H1 (cell line): ENCODE measurements at regions not wholly inside any gene's neighbourhood (a gene's known extent, or its start where the extent isn't known, plus 50 kb on each side); places are given as distances from the start of the nearest gene placed in this dataset.
A peak's percentile ranks its signal among the peaks of the same experiment; 100 is the strongest.

ENCODE experiments used
- CTCF ChIA-PET: fragments of 300-600 bp; sonication (Branson Sonifier 250); formaldehyde crosslinking; loops from one replicate; lab custom pipeline; 2021; ENCODE audit not compliant: partially characterized antibody; lab: Charles Lee
- POLR2A ChIA-PET: fragments of 300-600 bp; sonication (Branson Sonifier 250); formaldehyde crosslinking; loops from one replicate; lab custom pipeline; 2021; ENCODE audit warnings: inconsistent platforms; ENCODE audit not compliant: partially characterized antibody; lab: Charles Lee
- DNase-seq, 2 experiments: peaks; one replicate each; pipeline versions ENCODE4 v3.0.0 to v3.0.0-alpha.2; 2010 to 2022; ENCODE audit warnings: low spot score in 2 of 2, low read depth in 1 of 2, mixed read lengths in 1 of 2
- FAIRE-seq: peaks from 2 replicates; lab custom pipeline; 2011; peaks lifted over from hg19 to GRCh38; lab: Jason Lieb, UNC
- H2AFZ ChIP-seq: 2 replicates; pipeline ENCODE4 v1.8.1; 2012; ENCODE audit warnings: low read length, inconsistent platforms
- H2AK5ac ChIP-seq: 2 replicates; pipeline ENCODE4 v1.6.1; 2013; ENCODE audit warnings: low read depth, low read length
- H2BK120ac ChIP-seq: replicated peaks from 2 replicates; pipeline ENCODE3; 2013; ENCODE audit warnings: low read depth, low read length, inconsistent platforms
- H2BK12ac ChIP-seq: 2 replicates; pipeline ENCODE4 v1.6.1; 2013; ENCODE audit warnings: low read depth, low read length
- H2BK15ac ChIP-seq: 2 replicates; pipeline ENCODE4 v1.6.1; 2013; ENCODE audit warnings: low read length
- H2BK20ac ChIP-seq: 2 replicates; pipeline ENCODE4 v1.6.1; 2013; ENCODE audit warnings: low read length
- H2BK5ac ChIP-seq: 2 replicates; pipeline ENCODE4 v1.6.1; 2013; ENCODE audit warnings: low read depth, low read length
- H3K14ac ChIP-seq: 2 replicates; pipeline ENCODE4 v1.6.1; 2013; ENCODE audit warnings: inconsistent platforms; ENCODE audit not compliant: insufficient read length
- H3K18ac ChIP-seq: 2 replicates; pipeline ENCODE4 v1.6.1; 2013; ENCODE audit warnings: low read length; ENCODE audit errors: extremely low read depth
- H3K23ac ChIP-seq: 2 replicates; pipeline ENCODE4 v1.6.1; 2013; ENCODE audit warnings: inconsistent platforms; ENCODE audit not compliant: insufficient read length
- H3K23me2 ChIP-seq: 2 replicates; pipeline ENCODE4 v1.6.1; 2013; ENCODE audit warnings: low read depth, low read length
- H3K27ac ChIP-seq: 2 replicates; pipeline ENCODE4 v1.6.1; 2011; ENCODE audit warnings: low read depth, low read length, inconsistent platforms
- H3K27me3 ChIP-seq, 4 experiments: replicated peaks in 1 of 4; 1 replicate in 1 of 4; 2 replicates in 3 of 4; pipeline versions ENCODE4 v1.6.1 to v1.8.1; 2011 to 2013; ENCODE audit warnings: low read length in 3 of 4, mild to moderate bottlenecking in 3 of 4, inconsistent platforms in 2 of 4, mixed read lengths in 2 of 4, moderate library complexity in 1 of 4; ENCODE audit not compliant: control insufficient read depth in 3 of 4, insufficient read depth in 3 of 4; ENCODE audit errors: extremely low read depth in 1 of 4
- H3K36me3 ChIP-seq, 4 experiments: 2 replicates each; pipeline versions ENCODE4 v1.6.1 to v1.8.1; 2011 to 2013; ENCODE audit warnings: mild to moderate bottlenecking in 4 of 4, low read length in 3 of 4, moderate library complexity in 2 of 4, control low read depth in 1 of 4, inconsistent platforms in 1 of 4; ENCODE audit not compliant: insufficient read depth in 4 of 4, control insufficient read depth in 2 of 4
- H3K4ac ChIP-seq: replicated peaks from 2 replicates; pipeline ENCODE3; 2013; ENCODE audit warnings: low read length, low read depth, mixed read lengths, inconsistent platforms; ENCODE audit not compliant: insufficient read length
- H3K4me1 ChIP-seq, 4 experiments: replicated peaks in 1 of 4; 1 replicate in 1 of 4; 2 replicates in 3 of 4; pipeline versions ENCODE4 v1.6.1 to v1.8.1; 2011 to 2013; ENCODE audit warnings: low read length in 3 of 4, inconsistent platforms in 2 of 4, mixed read lengths in 1 of 4; ENCODE audit not compliant: insufficient read depth in 4 of 4, control insufficient read depth in 3 of 4
- H3K4me2 ChIP-seq, 2 experiments: 2 replicates each; pipeline versions ENCODE4 v1.6.1 to v1.8.1; 2011 to 2013; ENCODE audit warnings: low read depth in 2 of 2, low read length in 2 of 2, control low read depth in 1 of 2, inconsistent platforms in 1 of 2, mild to moderate bottlenecking in 1 of 2; ENCODE audit not compliant: insufficient read depth in 1 of 2
- H3K4me3 ChIP-seq, 4 experiments: fragments of 200-600, 300-600 bp in 1 of 4; sonication (generic), shearing (Covaris generic), sonication (Bioruptor Twin) in 1 of 4; 2 replicates each; pipeline versions ENCODE4 v1.5.1 to v1.8.1; 2011 to 2016; ENCODE audit warnings: low read length in 4 of 4, low read depth in 3 of 4, control low read depth in 2 of 4, inconsistent platforms in 2 of 4, mild to moderate bottlenecking in 2 of 4, mixed read lengths in 1 of 4, moderate library complexity in 1 of 4; ENCODE audit not compliant: insufficient read depth in 2 of 4; ENCODE audit errors: extremely low read depth in 1 of 4
- H3K56ac ChIP-seq: replicated peaks from 2 replicates; pipeline ENCODE3; 2013; ENCODE audit warnings: low read depth, mild to moderate bottlenecking, mixed read lengths, low read length, inconsistent platforms; ENCODE audit not compliant: insufficient read length
- H3K79me1 ChIP-seq: 2 replicates; pipeline ENCODE4 v1.6.1; 2013; ENCODE audit warnings: low read depth, low read length, control low read depth
- H3K79me2 ChIP-seq, 2 experiments: 2 replicates each; pipeline versions ENCODE4 v1.6.1 to v1.8.1; 2012 to 2013; ENCODE audit warnings: low read length in 2 of 2, mild to moderate bottlenecking in 2 of 2, inconsistent platforms in 1 of 2; ENCODE audit not compliant: insufficient read depth in 2 of 2, control insufficient read depth in 1 of 2
- H3K9ac ChIP-seq, 4 experiments: replicated peaks in 1 of 4; 1 replicate in 1 of 4; 2 replicates in 3 of 4; pipeline versions ENCODE4 v1.6.1 to v1.8.1; 2011 to 2013; ENCODE audit warnings: low read depth in 3 of 4, low read length in 3 of 4, control low read depth in 2 of 4, mild to moderate bottlenecking in 2 of 4, moderate library complexity in 2 of 4, inconsistent platforms in 1 of 4; ENCODE audit errors: extremely low read depth in 1 of 4
- H3K9me3 ChIP-seq, 2 experiments: 2 replicates each; pipeline versions ENCODE4 v1.6.1 to v1.8.1; 2012 to 2013; ENCODE audit warnings: mild to moderate bottlenecking in 2 of 2, moderate library complexity in 2 of 2, control low read depth in 1 of 2, inconsistent platforms in 1 of 2, low read depth in 1 of 2, low read length in 1 of 2, mixed read lengths in 1 of 2; ENCODE audit not compliant: insufficient read depth in 2 of 2
- H4K20me1 ChIP-seq, 2 experiments: replicated peaks in 1 of 2; 2 replicates each; pipeline versions ENCODE3 to v1.8.1; 2011 to 2013; ENCODE audit warnings: inconsistent platforms in 2 of 2, low read length in 2 of 2, mild to moderate bottlenecking in 1 of 2; ENCODE audit not compliant: insufficient read depth in 2 of 2, control insufficient read depth in 1 of 2
- H4K5ac ChIP-seq: 2 replicates; pipeline ENCODE4 v1.6.1; 2013; ENCODE audit warnings: low read length, low read depth, mixed read lengths, inconsistent platforms; ENCODE audit not compliant: insufficient read length
- H4K8ac ChIP-seq: 2 replicates; pipeline ENCODE4 v1.8.0; 2013; ENCODE audit warnings: mild to moderate bottlenecking, moderate library complexity, low read length, inconsistent platforms; ENCODE audit not compliant: insufficient read depth; ENCODE audit errors: extremely low read depth
- H4K91ac ChIP-seq: replicated peaks from 2 replicates; pipeline ENCODE3; 2013; ENCODE audit warnings: low read length, mixed read lengths, inconsistent platforms; ENCODE audit not compliant: insufficient read length
- CHD1 ChIP-seq: IDR thresholded peaks from 2 replicates; pipeline ENCODE4 v1.6.1; 2012; ENCODE audit warnings: low read depth, low read length, improper control_type of control experiment
- CTBP2 ChIP-seq: IDR thresholded peaks from 2 replicates; pipeline ENCODE4 v1.7.0; 2011; ENCODE audit warnings: borderline replicate concordance, mild to moderate bottlenecking, moderate library complexity, mixed read lengths, low read length; ENCODE audit not compliant: insufficient read depth, insufficient read length
- EP300 ChIP-seq, 2 experiments: IDR thresholded peaks; 1 replicate in 1 of 2; 2 replicates in 1 of 2; pipeline ENCODE4 v1.6.1; 2011 to 2012; ENCODE audit warnings: low read depth in 2 of 2, low read length in 2 of 2, mild to moderate bottlenecking in 2 of 2, borderline replicate concordance in 1 of 2, inconsistent platforms in 1 of 2, moderate library complexity in 1 of 2
- EZH2 ChIP-seq: fragments of 200-600 bp; sonication (generic); IDR thresholded peaks from 2 replicates; pipeline ENCODE4 v1.7.1; 2012; ENCODE audit warnings: low read depth, mild to moderate bottlenecking, moderate library complexity, low read length, inconsistent platforms; ENCODE audit not compliant: severe bottlenecking
- FOSL1 ChIP-seq: IDR thresholded peaks from 2 replicates; pipeline ENCODE4 v1.6.1; 2011; ENCODE audit warnings: mild to moderate bottlenecking, low read depth, low read length, moderate library complexity; ENCODE audit not compliant: insufficient read depth
- KDM4A ChIP-seq: IDR thresholded peaks from one replicate; pipeline ENCODE4 v1.7.1; 2012; ENCODE audit warnings: low read depth, mild to moderate bottlenecking, moderate library complexity, low read length, inconsistent platforms; ENCODE audit not compliant: severe bottlenecking
- NRF1 ChIP-seq: IDR thresholded peaks from 2 replicates; pipeline ENCODE4 v1.6.1; 2011; ENCODE audit warnings: mild to moderate bottlenecking, low read depth, low read length, improper control_type of control experiment
- POLR2AphosphoS5 ChIP-seq: IDR thresholded peaks from 2 replicates; pipeline ENCODE4 v1.6.1; 2011; ENCODE audit warnings: low read depth, low read length
- RBBP5 ChIP-seq: IDR thresholded peaks from 2 replicates; pipeline ENCODE4 v1.7.1; 2012; ENCODE audit warnings: low read depth, mild to moderate bottlenecking, inconsistent platforms, low read length, moderate library complexity, borderline replicate concordance
- SAP30 ChIP-seq: fragments of 300-600 bp; sonication (generic); IDR thresholded peaks from 2 replicates; pipeline ENCODE4 v1.7.1; 2012; ENCODE audit warnings: low read length, moderate library complexity, mild to moderate bottlenecking, inconsistent platforms; ENCODE audit not compliant: insufficient read depth, insufficient replicate concordance
- SP4 ChIP-seq: IDR thresholded peaks from 2 replicates; pipeline ENCODE4 v1.6.1; 2012; ENCODE audit warnings: low read length, inconsistent platforms
- TBP ChIP-seq: IDR thresholded peaks from 2 replicates; pipeline ENCODE4 v1.6.1; 2011; ENCODE audit warnings: low read depth, low read length, improper control_type of control experiment
- YY1 ChIP-seq: IDR thresholded peaks from 2 replicates; pipeline ENCODE4 v1.6.1; 2011; ENCODE audit warnings: low read depth, mild to moderate bottlenecking, low read length
- WGBS, 2 experiments: shearing (Covaris generic) in 1 of 2; methylation state at CpG; one replicate each; pipeline versions ENCODE4 v1.1.6 to v1.1.7; 2013 to 2015; ENCODE audit warnings: low lambda C conversion rate in 2 of 2, mixed read lengths in 2 of 2, inconsistent platforms in 1 of 2, low coverage in 1 of 2, missing lambda C conversion rate in 1 of 2; ENCODE audit not compliant: insufficient replicate concordance in 2 of 2, insufficient coverage in 1 of 2, insufficient read length in 1 of 2; ENCODE audit errors: extremely low coverage in 1 of 2, missing lambda C conversion rate in 1 of 2; 5-methylcytosine and 5-hydroxymethylcytosine counted together

- Histone ChIP-seq H3K23ac (no peak overlapping the region), H4K20me1 (no peaks in the 10 kb centered on the region), H2BK12ac (no peak overlapping the region), H3K9me3 (no peaks in the 10 kb centered on the region), H3K79me1 (no peaks in the 10 kb centered on the region), H3K18ac (no peak overlapping the region), H3K23me2 (no peaks in the 10 kb centered on the region), H2AK5ac (no peak overlapping the region), H3K14ac (no peak overlapping the region), H3K4ac (no peak overlapping the region), H3K27me3 (no peaks in the 10 kb centered on the region), H4K8ac (no peak overlapping the region), H3K36me3 (no peaks in the 10 kb centered on the region), H3K27ac (no peak overlapping the region), H3K4me1 (peaks cover 0 to 6% (median 0%) of the 10 kb centered on the region in 4 experiments; a peak in 1 of 7 replicates), H3K4me3 (no peak overlapping the region), H4K91ac (no peak overlapping the region), H2BK5ac (no peak overlapping the region), H2BK20ac (no peak overlapping the region), H2AFZ (0 out of 2 replicates have a peak overlapping the region, but pooled peaks have one; percentile 65), H4K5ac (no peak overlapping the region), H3K9ac (no peak overlapping the region), H2BK120ac (no peak overlapping the region), H3K56ac (no peak overlapping the region), H3K79me2 (no peaks in the 10 kb centered on the region), H3K4me2 (no peak overlapping the region), H2BK15ac (no peak overlapping the region)
- CTCF ChIA-PET: no interaction called here
- POLR2A ChIA-PET: no interaction called here
- 93% methylated on average over 4 of the region's 4 CpGs; no CpG with 5 or more reads in 1 of the 2 experiments for WGBS, 2 experiments
- FAIRE-seq (no peak), DNase-seq (no peak)
- no peak for TF ChIP-seq CHD1
- TF ChIP-seq RBBP5: no peak
- TF ChIP-seq TBP: no peak
- no peak for TF ChIP-seq CTBP2
- TF ChIP-seq NRF1: no peak
- no peak for TF ChIP-seq YY1
- TF ChIP-seq EZH2: no peak
- no peak for TF ChIP-seq KDM4A
- TF ChIP-seq EP300 (IDR thresholded peaks at IDR 0.05; ENCODE audit: borderline replicate concordance in 1 of 2, low read depth in 2 of 2, low read length in 2 of 2): no peak
- TF ChIP-seq SP4: no peak
- no peak for TF ChIP-seq SAP30
- TF ChIP-seq FOSL1: no peak
- no peak for TF ChIP-seq POLR2AphosphoS5
Measured at GRCh38 chr6:54473328-54473727, 165.1 kb downstream of the TINAG start.
